RWPE2 (cell line): ENCODE measurements at regions not wholly inside any gene's neighbourhood (a gene's known extent, or its start where the extent isn't known, plus 50 kb on each side); places are given as distances from the start of the nearest gene placed in this dataset.

Experiments used
- ATAC-seq: fragments of 200-7000 bp; cut with Tn5 transposase; 3 replicates; pipeline ENCODE4 v1.9.1; 2021; ENCODE audit warnings: low read depth
- DNase-seq: peaks from one replicate; pipeline ENCODE4 v3.0.0-alpha.2; 2020; ENCODE audit warnings: low spot score
- H3K27ac ChIP-seq: fragments of 450-650 bp; 2 replicates; pipeline ENCODE4 v1.5.1; 2017; ENCODE audit warnings: mild to moderate bottlenecking; ENCODE audit not compliant: poor library complexity, severe bottlenecking
- H3K27me3 ChIP-seq: fragments of 250-450 bp; sonication (Bioruptor Pico); 2 replicates; pipeline ENCODE4 v1.5.1; 2021; ENCODE audit warnings: mild to moderate bottlenecking, moderate library complexity; ENCODE audit not compliant: insufficient read depth, poor library complexity, severe bottlenecking
- H3K36me3 ChIP-seq: fragments of 250-450 bp; sonication (Bioruptor Pico); 2 replicates; pipeline ENCODE4 v1.5.1; 2020; ENCODE audit warnings: low read depth, mild to moderate bottlenecking, moderate library complexity
- H3K4me1 ChIP-seq: fragments of 250-450 bp; sonication (Bioruptor Pico); 2 replicates; pipeline ENCODE4 v1.5.1; 2021; ENCODE audit warnings: mild to moderate bottlenecking, moderate library complexity; ENCODE audit not compliant: insufficient read depth, poor library complexity, severe bottlenecking
- H3K4me3 ChIP-seq: fragments of 250-450 bp; sonication (Bioruptor Pico); 2 replicates; pipeline ENCODE4 v1.5.1; 2021; ENCODE audit warnings: mild to moderate bottlenecking, moderate library complexity; ENCODE audit not compliant: severe bottlenecking
- H3K9me3 ChIP-seq: fragments of 250-450 bp; sonication (Bioruptor Pico); 2 replicates; pipeline ENCODE4 v1.5.1; 2021; ENCODE audit warnings: mild to moderate bottlenecking, moderate library complexity; ENCODE audit not compliant: severe bottlenecking
- TF ChIP-seq, protein P1 (sequence below): fragments of 450-650 bp; IDR thresholded peaks from one replicate; pipeline ENCODE4 v1.5.1; 2017; ENCODE audit warnings: mild to moderate bottlenecking, moderate library complexity; ENCODE audit not compliant: poor library complexity, severe bottlenecking

DNA sequence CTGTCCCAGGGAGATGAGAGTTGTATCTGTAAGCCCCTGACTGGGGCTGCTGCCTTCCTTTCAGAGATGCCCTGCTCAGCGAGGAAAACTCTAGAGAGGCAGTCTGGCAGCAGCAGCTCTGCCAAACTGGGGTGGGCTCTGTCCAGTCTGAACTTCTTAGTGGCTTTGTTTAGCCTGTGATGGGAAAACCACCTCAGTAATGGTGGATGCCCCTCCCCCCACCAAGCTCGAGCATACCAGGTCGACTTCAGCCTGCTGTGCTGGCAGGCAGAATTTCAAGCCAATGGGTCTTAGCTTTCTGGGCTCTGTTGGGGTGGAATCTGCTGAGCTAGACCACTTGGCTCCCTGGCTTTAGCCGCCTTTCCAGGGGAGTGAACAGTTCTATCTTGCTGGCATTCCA, 218.3 kb downstream of the TUSC7 start:
- no peak for DNase-seq
- Histone ChIP-seq H3K36me3 (no peaks in the 10 kb centered on the region), H3K27me3 (no peaks in the 10 kb centered on the region), H3K4me1 (peaks cover 26% of the 10 kb centered on the region), H3K27ac (no peak overlapping the region), H3K4me3 (no peak overlapping the region), H3K9me3 (no peaks in the 10 kb centered on the region)
- ATAC-seq = no peak
- TF ChIP-seq, protein P1, sequence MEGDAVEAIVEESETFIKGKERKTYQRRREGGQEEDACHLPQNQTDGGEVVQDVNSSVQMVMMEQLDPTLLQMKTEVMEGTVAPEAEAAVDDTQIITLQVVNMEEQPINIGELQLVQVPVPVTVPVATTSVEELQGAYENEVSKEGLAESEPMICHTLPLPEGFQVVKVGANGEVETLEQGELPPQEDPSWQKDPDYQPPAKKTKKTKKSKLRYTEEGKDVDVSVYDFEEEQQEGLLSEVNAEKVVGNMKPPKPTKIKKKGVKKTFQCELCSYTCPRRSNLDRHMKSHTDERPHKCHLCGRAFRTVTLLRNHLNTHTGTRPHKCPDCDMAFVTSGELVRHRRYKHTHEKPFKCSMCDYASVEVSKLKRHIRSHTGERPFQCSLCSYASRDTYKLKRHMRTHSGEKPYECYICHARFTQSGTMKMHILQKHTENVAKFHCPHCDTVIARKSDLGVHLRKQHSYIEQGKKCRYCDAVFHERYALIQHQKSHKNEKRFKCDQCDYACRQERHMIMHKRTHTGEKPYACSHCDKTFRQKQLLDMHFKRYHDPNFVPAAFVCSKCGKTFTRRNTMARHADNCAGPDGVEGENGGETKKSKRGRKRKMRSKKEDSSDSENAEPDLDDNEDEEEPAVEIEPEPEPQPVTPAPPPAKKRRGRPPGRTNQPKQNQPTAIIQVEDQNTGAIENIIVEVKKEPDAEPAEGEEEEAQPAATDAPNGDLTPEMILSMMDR = no peak

- Histone ChIP-seq H3K9me3 (no peaks in the 10 kb centered on the region), H3K4me1 (peaks cover 26% of the 10 kb centered on the region), H3K27ac (peak overlapping the region; percentile 64), H3K27me3 (no peaks in the 10 kb centered on the region), H3K36me3 (no peaks in the 10 kb centered on the region), H3K4me3 (no peak overlapping the region)
- TF ChIP-seq, protein P1 = no peak
- ATAC-seq (peak; percentile 61; the same call in 2 of the 3 replicates), DNase-seq (no peak)
These were observed 220.1 kb downstream of the TUSC7 start for GRCh38 chr3:116929505-116930222.

DNA sequence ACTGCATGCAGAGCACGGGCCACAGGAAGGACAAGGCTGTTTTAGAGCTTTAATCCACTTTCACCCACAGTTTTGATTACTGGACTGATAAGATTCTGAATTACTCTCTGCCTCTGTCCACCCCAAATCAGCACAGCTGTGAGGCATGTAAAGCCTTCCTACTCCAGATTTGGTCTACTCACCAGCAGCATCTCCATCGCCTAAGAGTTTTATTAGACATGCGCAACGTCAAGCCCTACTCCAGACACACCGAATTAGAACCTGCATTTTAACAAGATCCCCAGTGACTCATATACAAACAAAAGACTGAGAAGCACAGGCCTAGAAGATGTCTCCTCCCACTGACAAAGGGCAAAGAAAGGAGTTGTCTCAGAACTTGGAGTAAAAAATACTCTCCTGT, 221.2 kb downstream of the TUSC7 start:
- no peak overlapping the region for H3K4me3 ChIP-seq
- H3K36me3 ChIP-seq = no peaks in the 10 kb centered on the region
- no peaks in the 10 kb centered on the region for H3K27me3 ChIP-seq
- TF ChIP-seq, protein P1 = no peak
- DNase-seq = no peak
- peaks cover 26% of the 10 kb centered on the region for H3K4me1 ChIP-seq
- no peaks in the 10 kb centered on the region for H3K9me3 ChIP-seq
- peak overlapping the region; percentile 64 for H3K27ac ChIP-seq
- peak; percentile 60; the same call in 2 of the 3 replicates for ATAC-seq

- DNase-seq (no peak), ATAC-seq (peak; percentile 71)
- H3K36me3 ChIP-seq = no peaks in the 10 kb centered on the region
- no peaks in the 10 kb centered on the region for H3K27me3 ChIP-seq
- no peak overlapping the region for H3K4me3 ChIP-seq
- H3K9me3 ChIP-seq = no peaks in the 10 kb centered on the region
- peaks cover 7% of the 10 kb centered on the region for H3K4me1 ChIP-seq
- TF ChIP-seq, protein P1 = no peak
- H3K27ac ChIP-seq = no peak overlapping the region
These were observed 229.5 kb downstream of the TUSC7 start for GRCh38 chr3:116939091-116939490.

GRCh38 chr3:116939550-116939949, 230.0 kb downstream of the TUSC7 start:
- TF ChIP-seq, protein P1 = no peak
- Histone ChIP-seq H3K36me3 (no peaks in the 10 kb centered on the region), H3K4me3 (no peak overlapping the region), H3K27ac (no peak overlapping the region), H3K4me1 (peaks cover 7% of the 10 kb centered on the region), H3K27me3 (no peaks in the 10 kb centered on the region), H3K9me3 (no peaks in the 10 kb centered on the region)
- ATAC-seq (peak; percentile 23; the same call in 1 of the 3 replicates), DNase-seq (no peak)
